HUES64 (cell line): ENCODE measurements at regions not wholly inside any gene's neighbourhood (a gene's known extent, or its start where the extent isn't known, plus 50 kb on each side); places are given as distances from the start of the nearest gene placed in this dataset.
"Not testable (repeated sequence)": the region's sequence is repeated elsewhere in the genome, so short reads cannot be mapped to it uniquely, and the experiment has no call there.

Experiments
- H3K27ac ChIP-seq: 2 replicates; pipeline ENCODE4 v1.7.0; 2013; ENCODE audit warnings: low read depth, low read length, inconsistent platforms
- H3K27me3 ChIP-seq: 2 replicates; pipeline ENCODE4 v1.6.1; 2013; ENCODE audit warnings: mild to moderate bottlenecking, low read length; ENCODE audit not compliant: insufficient read depth
- H3K36me3 ChIP-seq: 2 replicates; pipeline ENCODE4 v1.6.1; 2013; ENCODE audit warnings: mild to moderate bottlenecking, low read length; ENCODE audit not compliant: insufficient read depth
- H3K4me1 ChIP-seq: 2 replicates; pipeline ENCODE4 v1.6.1; 2013; ENCODE audit warnings: mild to moderate bottlenecking, low read length, moderate library complexity; ENCODE audit not compliant: insufficient read depth
- H3K4me3 ChIP-seq: 2 replicates; pipeline ENCODE4 v1.5.1; 2013; ENCODE audit warnings: mild to moderate bottlenecking, low read length, moderate library complexity
- H3K9ac ChIP-seq: 2 replicates; pipeline ENCODE4 v1.6.1; 2013; ENCODE audit warnings: mild to moderate bottlenecking, low read depth, low read length
- H3K9me3 ChIP-seq: 2 replicates; pipeline ENCODE4 v1.6.1; 2013; ENCODE audit warnings: low read depth, low read length; ENCODE audit not compliant: insufficient read depth
- WGBS: fragments of 150-250, 120-280 bp; methylation state at CpG from one replicate; pipeline ENCODE4 v1.1.7; 2013; ENCODE audit warnings: missing lambda C conversion rate; 5-methylcytosine and 5-hydroxymethylcytosine counted together

GRCh38 chr9:87383344-87384150 lies 114.1 kb upstream of the DAPK1 start:
- 94% methylated on average over 7 of the region's 7 CpGs for whole genome bisulfite sequencing
- H3K4me3 ChIP-seq: no peak overlapping the region
- H3K27ac ChIP-seq: no peak overlapping the region
- H3K27me3 ChIP-seq: no peaks in the 10 kb centered on the region
- peaks cover 18% of the 10 kb centered on the region for H3K4me1 ChIP-seq
- H3K9ac ChIP-seq: no peak overlapping the region
- no peaks in the 10 kb centered on the region for H3K36me3 ChIP-seq
- H3K9me3 ChIP-seq: no peaks in the 10 kb centered on the region

GRCh38 chr9:87386490-87387025 lies 111.1 kb upstream of the DAPK1 start:
- Histone ChIP-seq H3K27me3 (no peaks in the 10 kb centered on the region), H3K4me1 (peaks cover 19% of the 10 kb centered on the region), H3K9ac (no peak overlapping the region), H3K4me3 (no peak overlapping the region), H3K36me3 (no peaks in the 10 kb centered on the region), H3K27ac (no peak overlapping the region), H3K9me3 (no peaks in the 10 kb centered on the region)
- 85% methylated on average over 2 of the region's 2 CpGs for WGBS

- H3K27me3 ChIP-seq: no peaks in the 10 kb centered on the region
- no peaks in the 10 kb centered on the region for H3K9me3 ChIP-seq
- H3K4me3 ChIP-seq: no peak overlapping the region
- H3K36me3 ChIP-seq: no peaks in the 10 kb centered on the region
- no peak overlapping the region for H3K9ac ChIP-seq
- H3K4me1 ChIP-seq: peaks cover 16% of the 10 kb centered on the region
- 95% methylated on average over 4 of the region's 5 CpGs for WGBS
- no peak overlapping the region for H3K27ac ChIP-seq
Observed at GRCh38 chr9:87387351-87388011, 110.2 kb upstream of the DAPK1 start.

- H3K27ac ChIP-seq, H3K9me3 ChIP-seq, H3K36me3 ChIP-seq, H3K27me3 ChIP-seq, H3K4me3 ChIP-seq, H3K9ac ChIP-seq: not testable (repeated sequence)
- WGBS: 97% methylated on average over 8 of the region's 8 CpGs
- peaks cover 21% of the 10 kb centered on the region for H3K4me1 ChIP-seq
Observed at GRCh38 chr9:87388708-87389107, 109.0 kb upstream of the DAPK1 start.

- no peaks in the 10 kb centered on the region for H3K36me3 ChIP-seq
- peaks cover 25% of the 10 kb centered on the region for H3K4me1 ChIP-seq
- H3K9me3 ChIP-seq: peaks cover 3% of the 10 kb centered on the region; the same call in 1 of the 2 replicates
- 97% methylated on average over 3 of the region's 3 CpGs for WGBS
- no peak overlapping the region for H3K9ac ChIP-seq
- no peak overlapping the region for H3K27ac ChIP-seq
- no peaks in the 10 kb centered on the region for H3K27me3 ChIP-seq
- no peak overlapping the region for H3K4me3 ChIP-seq
Observed at GRCh38 chr9:87389936-87390335, 107.7 kb upstream of the DAPK1 start.

- WGBS: 60% methylated on average over 2 of the region's 2 CpGs
Observed at GRCh38 chr9:87390361-87390760, 107.3 kb upstream of the DAPK1 start.

GRCh38 chr9:87392086-87392485 lies 105.6 kb upstream of the DAPK1 start:
- H3K36me3 ChIP-seq: no peaks in the 10 kb centered on the region

More at GRCh38 chr9:87390361-87390760, 107.3 kb upstream of the DAPK1 start:
- Histone ChIP-seq H3K9ac (no peak overlapping the region), H3K27ac (0 out of 2 replicates have a peak overlapping the region, but pooled peaks have one; percentile 13), H3K36me3 (no peaks in the 10 kb centered on the region), H3K4me1 (peaks cover 25% of the 10 kb centered on the region), H3K27me3 (no peaks in the 10 kb centered on the region), H3K4me3 (no peak overlapping the region), H3K9me3 (peaks cover 3% of the 10 kb centered on the region; the same call in 1 of the 2 replicates)

GRCh38 chr9:87393706-87394230 lies 103.9 kb upstream of the DAPK1 start:
- H3K27ac ChIP-seq: no peak overlapping the region; the same call in 1 of the 2 replicates
- H3K9me3 ChIP-seq: peaks cover 3% of the 10 kb centered on the region; the same call in 1 of the 2 replicates
- no peaks in the 10 kb centered on the region for H3K27me3 ChIP-seq
- no peak overlapping the region for H3K4me3 ChIP-seq
- 72% methylated on average over 3 of the region's 4 CpGs for WGBS
- no peak overlapping the region for H3K9ac ChIP-seq
- peaks cover 27% of the 10 kb centered on the region for H3K4me1 ChIP-seq
- no peaks in the 10 kb centered on the region for H3K36me3 ChIP-seq

More at GRCh38 chr9:87392086-87392485, 105.6 kb upstream of the DAPK1 start:
- no peak overlapping the region for H3K4me3 ChIP-seq
- H3K4me1 ChIP-seq: peaks cover 25% of the 10 kb centered on the region
- 100% methylated on average over 1 of the region's 2 CpGs for WGBS
- no peaks in the 10 kb centered on the region for H3K27me3 ChIP-seq
- no peak overlapping the region for H3K27ac ChIP-seq
- no peak overlapping the region for H3K9ac ChIP-seq
- H3K9me3 ChIP-seq: peaks cover 3% of the 10 kb centered on the region; the same call in 1 of the 2 replicates

- no peak overlapping the region for H3K9ac ChIP-seq
- H3K9me3 ChIP-seq: peaks cover 3% of the 10 kb centered on the region; the same call in 1 of the 2 replicates
- no peak overlapping the region for H3K4me3 ChIP-seq
- WGBS: 91% methylated on average over 11 of the region's 11 CpGs
- peaks cover 25% of the 10 kb centered on the region for H3K4me1 ChIP-seq
- no peaks in the 10 kb centered on the region for H3K27me3 ChIP-seq
- no peaks in the 10 kb centered on the region for H3K36me3 ChIP-seq
- no peak overlapping the region for H3K27ac ChIP-seq
Observed at GRCh38 chr9:87395804-87396479, 101.7 kb upstream of the DAPK1 start.

- H3K4me1 ChIP-seq: peaks cover 55% of the 10 kb centered on the region
- no peaks in the 10 kb centered on the region for H3K27me3 ChIP-seq
- H3K9me3 ChIP-seq: no peaks in the 10 kb centered on the region
- no peak overlapping the region for H3K9ac ChIP-seq
- 86% methylated on average over 7 of the region's 7 CpGs for WGBS
- H3K4me3 ChIP-seq: no peak overlapping the region
- no peak overlapping the region for H3K27ac ChIP-seq
- H3K36me3 ChIP-seq: no peaks in the 10 kb centered on the region
Observed at GRCh38 chr9:87401681-87402080, 96.0 kb upstream of the DAPK1 start.
